ENCODE measurements at regions not wholly inside any gene's neighbourhood (a gene's known extent, or its start where the extent isn't known, plus 50 kb on each side); places are given as distances from the start of the nearest gene placed in this dataset.

DNA sequence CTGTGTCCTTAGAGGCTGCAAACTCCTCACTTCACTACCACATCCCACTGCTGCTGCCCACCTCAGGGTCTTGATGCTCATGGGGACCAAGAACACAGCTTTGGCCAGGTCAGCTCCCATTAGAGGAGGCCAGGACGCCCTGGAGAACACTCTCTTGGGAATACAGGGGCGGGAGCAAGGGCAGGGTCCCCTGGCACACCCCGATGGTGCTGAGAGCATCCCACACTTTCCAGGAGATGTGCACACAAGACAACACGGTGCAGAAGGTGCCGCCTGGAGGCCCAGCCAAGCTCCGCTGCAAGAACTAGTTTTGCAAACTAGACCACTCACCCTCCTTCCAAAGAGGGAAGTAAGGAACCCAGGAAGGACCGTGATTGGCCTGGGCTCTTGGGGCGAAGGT lies 304.4 kb upstream of the SALL3 start:
- TF ChIP-seq, protein P1, sequence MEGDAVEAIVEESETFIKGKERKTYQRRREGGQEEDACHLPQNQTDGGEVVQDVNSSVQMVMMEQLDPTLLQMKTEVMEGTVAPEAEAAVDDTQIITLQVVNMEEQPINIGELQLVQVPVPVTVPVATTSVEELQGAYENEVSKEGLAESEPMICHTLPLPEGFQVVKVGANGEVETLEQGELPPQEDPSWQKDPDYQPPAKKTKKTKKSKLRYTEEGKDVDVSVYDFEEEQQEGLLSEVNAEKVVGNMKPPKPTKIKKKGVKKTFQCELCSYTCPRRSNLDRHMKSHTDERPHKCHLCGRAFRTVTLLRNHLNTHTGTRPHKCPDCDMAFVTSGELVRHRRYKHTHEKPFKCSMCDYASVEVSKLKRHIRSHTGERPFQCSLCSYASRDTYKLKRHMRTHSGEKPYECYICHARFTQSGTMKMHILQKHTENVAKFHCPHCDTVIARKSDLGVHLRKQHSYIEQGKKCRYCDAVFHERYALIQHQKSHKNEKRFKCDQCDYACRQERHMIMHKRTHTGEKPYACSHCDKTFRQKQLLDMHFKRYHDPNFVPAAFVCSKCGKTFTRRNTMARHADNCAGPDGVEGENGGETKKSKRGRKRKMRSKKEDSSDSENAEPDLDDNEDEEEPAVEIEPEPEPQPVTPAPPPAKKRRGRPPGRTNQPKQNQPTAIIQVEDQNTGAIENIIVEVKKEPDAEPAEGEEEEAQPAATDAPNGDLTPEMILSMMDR (IDR thresholded peaks at IDR 0.05; ENCODE audit: low read depth, low read length), result no peak
- TF ChIP-seq EZH2phosphoT487 (IDR thresholded peaks at IDR 0.05; ENCODE audit: low read depth), result no peak
